Cardiac fibroblast (primary cell): ENCODE measurements at regions not wholly inside any gene's neighbourhood (a gene's known extent, or its start where the extent isn't known, plus 50 kb on each side); places are given as distances from the start of the nearest gene placed in this dataset.

ENCODE experiments used
- DNase-seq, 2 donors: peaks; one replicate each; pipeline versions ENCODE4 v3.0.0 to v3.0.0-alpha.2; 2010; ENCODE audit warnings: low read depth in 2 of 2
- H3K4me3 ChIP-seq, 2 donors: replicated peaks in 1 of 2; 1 replicate in 1 of 2; 2 replicates in 1 of 2; pipeline ENCODE4 v1.5.1; 2011; ENCODE audit warnings: low read depth in 2 of 2, low read length in 2 of 2, mild to moderate bottlenecking in 2 of 2, moderate library complexity in 1 of 2
- CTCF ChIP-seq: IDR thresholded peaks from one replicate; pipeline ENCODE4 v1.5.1; 2011; ENCODE audit warnings: low read depth, mild to moderate bottlenecking, low read length, inconsistent platforms

GRCh38 chr2:188701836-188702235 lies 272.3 kb upstream of the COL3A1 start:
- no peak for TF ChIP-seq CTCF
- no peak overlapping the region for H3K4me3 ChIP-seq
- peak; percentile 59 to 70 for DNase-seq

- no peak overlapping the region for H3K4me3 ChIP-seq
- no peak for DNase-seq
- no peak for TF ChIP-seq CTCF
These were observed 269.0 kb upstream of the COL3A1 start for GRCh38 chr2:188705191-188705590.

- TF ChIP-seq CTCF: no peak
- H3K4me3 ChIP-seq: no peak overlapping the region
- DNase-seq: no peak
These were observed 260.2 kb upstream of the COL3A1 start for GRCh38 chr2:188713961-188714360.

GRCh38 chr2:188720811-188721605 lies 253.2 kb upstream of the COL3A1 start:
- peak; percentile 5 to 44 for DNase-seq
- no peak for TF ChIP-seq CTCF
- H3K4me3 ChIP-seq: no peak overlapping the region

- TF ChIP-seq CTCF: no peak
- no peak for DNase-seq
- no peak overlapping the region for H3K4me3 ChIP-seq
These were observed 252.4 kb upstream of the COL3A1 start for GRCh38 chr2:188721784-188722183.

GRCh38 chr2:188725746-188726360 lies 248.3 kb upstream of the COL3A1 start:
- no peak for TF ChIP-seq CTCF
- peak; percentile 74 to 82 for DNase-seq
- no peak overlapping the region for H3K4me3 ChIP-seq
